DND-41 (cell line): ENCODE measurements at regions not wholly inside any gene's neighbourhood (a gene's known extent, or its start where the extent isn't known, plus 50 kb on each side); places are given as distances from the start of the nearest gene placed in this dataset.
A peak's percentile ranks its signal among the peaks of the same experiment; 100 is the strongest.

Experiments
- ATAC-seq: fragments of 200-7000 bp; cut with Tn5 transposase; 3 replicates; pipeline ENCODE4 v1.9.1; 2021; ENCODE audit warnings: low read depth; ENCODE audit not compliant: insufficient read depth
- DNase-seq: peaks from one replicate; pipeline ENCODE4 v3.0.0-alpha.2; 2020
- H2AFZ ChIP-seq: 2 replicates; pipeline ENCODE4 v1.6.0; 2012; ENCODE audit warnings: low read depth, low read length
- H3K27ac ChIP-seq: 2 replicates; pipeline ENCODE4 v1.5.1; 2012; ENCODE audit warnings: low read length, inconsistent platforms
- H3K27me3 ChIP-seq: fragments of 200-600 bp; sonication (generic); 2 replicates; pipeline ENCODE4 v1.6.0; 2012; ENCODE audit warnings: low read length, mild to moderate bottlenecking, inconsistent platforms; ENCODE audit not compliant: insufficient read depth, poor library complexity
- H3K36me3 ChIP-seq: 2 replicates; pipeline ENCODE4 v1.5.1; 2012; ENCODE audit warnings: low read length, inconsistent platforms; ENCODE audit not compliant: insufficient read depth
- H3K4me1 ChIP-seq: 2 replicates; pipeline ENCODE4 v1.5.1; 2012; ENCODE audit warnings: mild to moderate bottlenecking, low read length; ENCODE audit not compliant: insufficient read depth
- H3K4me2 ChIP-seq: 2 replicates; pipeline ENCODE4 v1.6.0; 2012; ENCODE audit warnings: mild to moderate bottlenecking, moderate library complexity, low read length, inconsistent platforms; ENCODE audit not compliant: insufficient read depth
- H3K4me3 ChIP-seq, 2 experiments: fragments of 200-600 bp in 1 of 2; shearing (Covaris generic) in 1 of 2; 2 replicates each; pipeline ENCODE4 v1.5.1; 2012 to 2016; ENCODE audit warnings: inconsistent platforms in 2 of 2, low read length in 2 of 2, mild to moderate bottlenecking in 2 of 2, low read depth in 1 of 2, moderate library complexity in 1 of 2
- H3K79me2 ChIP-seq: 2 replicates; pipeline ENCODE4 v1.6.0; 2012; ENCODE audit warnings: low read length, inconsistent platforms; ENCODE audit not compliant: insufficient read depth
- H3K9ac ChIP-seq: 2 replicates; pipeline ENCODE4 v1.6.0; 2012; ENCODE audit warnings: low read depth, mild to moderate bottlenecking, inconsistent platforms, low read length, moderate library complexity
- H3K9me3 ChIP-seq: 2 replicates; pipeline ENCODE4 v1.5.1; 2012; ENCODE audit warnings: low read length, moderate library complexity, mild to moderate bottlenecking, inconsistent platforms; ENCODE audit not compliant: insufficient read depth, severe bottlenecking
- H4K20me1 ChIP-seq: 2 replicates; pipeline ENCODE4 v1.6.0; 2012; ENCODE audit warnings: low read length; ENCODE audit not compliant: insufficient read depth
- EZH2 ChIP-seq: IDR thresholded peaks from 3 replicates; pipeline ENCODE4 v1.6.1; 2012; ENCODE audit warnings: borderline replicate concordance, low read depth, mild to moderate bottlenecking, moderate library complexity, low read length, inconsistent platforms; ENCODE audit not compliant: severe bottlenecking
- TF ChIP-seq, protein P1 (sequence below): IDR thresholded peaks from 2 replicates; pipeline ENCODE4 v1.5.1; 2012; ENCODE audit warnings: borderline replicate concordance, low read length, moderate library complexity, mild to moderate bottlenecking; ENCODE audit not compliant: poor library complexity, severe bottlenecking; ENCODE audit errors: extremely low read depth

DNA sequence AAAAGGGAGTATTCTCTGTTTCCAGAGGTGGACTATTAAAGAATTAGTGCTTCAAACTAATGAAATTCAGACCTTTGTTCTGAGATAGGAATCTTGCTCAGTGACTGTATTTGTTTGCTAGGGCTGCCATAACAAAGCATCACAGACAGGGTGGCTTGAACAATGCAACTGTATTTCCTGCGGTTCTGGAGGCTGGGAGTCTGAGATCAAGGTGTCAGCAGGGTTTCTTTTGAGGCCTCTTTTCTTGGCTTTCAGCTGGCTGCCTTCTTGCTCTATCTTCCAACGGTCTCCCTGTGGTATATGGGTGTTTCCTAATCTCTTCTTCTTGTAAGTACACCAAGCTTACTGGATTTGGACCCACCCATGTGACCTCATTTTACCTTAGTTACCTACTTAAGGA lies 264.6 kb upstream of the PROX1 start:
- H3K4me1 ChIP-seq = peaks cover 35% of the 10 kb centered on the region
- no peak overlapping the region for H3K4me2 ChIP-seq
- H3K4me3 ChIP-seq = no peak overlapping the region
- ATAC-seq = peak; percentile 94
- H3K79me2 ChIP-seq = no peaks in the 10 kb centered on the region
- TF ChIP-seq, protein P1, sequence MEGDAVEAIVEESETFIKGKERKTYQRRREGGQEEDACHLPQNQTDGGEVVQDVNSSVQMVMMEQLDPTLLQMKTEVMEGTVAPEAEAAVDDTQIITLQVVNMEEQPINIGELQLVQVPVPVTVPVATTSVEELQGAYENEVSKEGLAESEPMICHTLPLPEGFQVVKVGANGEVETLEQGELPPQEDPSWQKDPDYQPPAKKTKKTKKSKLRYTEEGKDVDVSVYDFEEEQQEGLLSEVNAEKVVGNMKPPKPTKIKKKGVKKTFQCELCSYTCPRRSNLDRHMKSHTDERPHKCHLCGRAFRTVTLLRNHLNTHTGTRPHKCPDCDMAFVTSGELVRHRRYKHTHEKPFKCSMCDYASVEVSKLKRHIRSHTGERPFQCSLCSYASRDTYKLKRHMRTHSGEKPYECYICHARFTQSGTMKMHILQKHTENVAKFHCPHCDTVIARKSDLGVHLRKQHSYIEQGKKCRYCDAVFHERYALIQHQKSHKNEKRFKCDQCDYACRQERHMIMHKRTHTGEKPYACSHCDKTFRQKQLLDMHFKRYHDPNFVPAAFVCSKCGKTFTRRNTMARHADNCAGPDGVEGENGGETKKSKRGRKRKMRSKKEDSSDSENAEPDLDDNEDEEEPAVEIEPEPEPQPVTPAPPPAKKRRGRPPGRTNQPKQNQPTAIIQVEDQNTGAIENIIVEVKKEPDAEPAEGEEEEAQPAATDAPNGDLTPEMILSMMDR = no peak
- no peak for TF ChIP-seq EZH2
- no peak overlapping the region for H2AFZ ChIP-seq
- H3K27me3 ChIP-seq = no peaks in the 10 kb centered on the region
- peak; percentile 78 for DNase-seq
- no peak overlapping the region for H3K9ac ChIP-seq
- H3K27ac ChIP-seq = peak overlapping the region; percentile 75
- no peaks in the 10 kb centered on the region for H3K36me3 ChIP-seq
- no peaks in the 10 kb centered on the region for H4K20me1 ChIP-seq
- no peaks in the 10 kb centered on the region for H3K9me3 ChIP-seq

DNA sequence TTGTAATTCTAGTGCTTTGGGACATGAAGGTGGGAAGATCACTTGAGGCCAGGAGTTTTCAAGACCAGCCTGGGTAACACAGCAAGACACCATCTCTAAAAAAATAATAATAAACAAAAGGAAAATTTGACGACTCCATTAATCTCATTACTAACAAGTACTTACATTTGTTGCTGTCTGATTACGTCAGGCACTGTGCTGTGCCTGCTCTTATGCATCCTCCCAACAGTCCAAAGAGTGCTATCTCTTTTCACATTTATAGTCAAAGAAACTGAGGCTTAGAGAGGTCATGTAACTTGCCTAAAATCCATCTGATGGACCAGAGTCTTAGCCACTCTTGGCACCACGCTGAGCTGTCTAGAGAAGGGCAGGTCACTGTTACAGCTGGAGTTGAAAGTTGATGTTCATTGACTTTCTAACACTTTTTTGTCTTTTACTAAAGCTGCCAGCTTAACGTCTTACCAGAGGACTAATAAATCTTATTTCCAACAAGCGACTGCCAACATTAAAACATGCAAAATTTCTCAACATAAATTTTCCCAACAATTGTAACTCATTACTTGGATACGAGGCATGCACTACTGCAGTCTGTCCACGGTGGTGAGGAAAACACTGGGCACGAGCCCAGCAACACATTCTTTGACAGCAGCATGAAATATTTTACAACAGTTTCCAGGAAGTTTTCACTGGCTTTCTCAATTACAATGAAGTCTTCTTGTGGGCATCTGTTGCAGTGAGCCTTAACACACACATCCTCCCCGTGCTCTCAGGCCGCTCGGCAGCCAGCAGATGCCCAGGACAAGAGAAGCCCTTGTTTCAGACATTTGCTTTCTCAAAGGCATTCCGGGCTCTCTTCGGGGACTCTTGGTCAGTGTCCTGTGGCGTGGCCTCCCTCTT lies 262.9 kb upstream of the PROX1 start:
- Histone ChIP-seq H3K4me2 (no peak overlapping the region), H3K27ac (peak overlapping the region; percentile 75; the same call in 1 of the 2 replicates), H2AFZ (no peak overlapping the region), H3K79me2 (no peaks in the 10 kb centered on the region), H4K20me1 (no peaks in the 10 kb centered on the region), H3K9ac (no peak overlapping the region), H3K4me3 (no peak overlapping the region), H3K27me3 (no peaks in the 10 kb centered on the region), H3K4me1 (peaks cover 35% of the 10 kb centered on the region), H3K36me3 (no peaks in the 10 kb centered on the region), H3K9me3 (no peaks in the 10 kb centered on the region)
- no peak for DNase-seq
- ATAC-seq = no peak
- TF ChIP-seq, protein P1 = no peak
- TF ChIP-seq EZH2 = no peak

DNA sequence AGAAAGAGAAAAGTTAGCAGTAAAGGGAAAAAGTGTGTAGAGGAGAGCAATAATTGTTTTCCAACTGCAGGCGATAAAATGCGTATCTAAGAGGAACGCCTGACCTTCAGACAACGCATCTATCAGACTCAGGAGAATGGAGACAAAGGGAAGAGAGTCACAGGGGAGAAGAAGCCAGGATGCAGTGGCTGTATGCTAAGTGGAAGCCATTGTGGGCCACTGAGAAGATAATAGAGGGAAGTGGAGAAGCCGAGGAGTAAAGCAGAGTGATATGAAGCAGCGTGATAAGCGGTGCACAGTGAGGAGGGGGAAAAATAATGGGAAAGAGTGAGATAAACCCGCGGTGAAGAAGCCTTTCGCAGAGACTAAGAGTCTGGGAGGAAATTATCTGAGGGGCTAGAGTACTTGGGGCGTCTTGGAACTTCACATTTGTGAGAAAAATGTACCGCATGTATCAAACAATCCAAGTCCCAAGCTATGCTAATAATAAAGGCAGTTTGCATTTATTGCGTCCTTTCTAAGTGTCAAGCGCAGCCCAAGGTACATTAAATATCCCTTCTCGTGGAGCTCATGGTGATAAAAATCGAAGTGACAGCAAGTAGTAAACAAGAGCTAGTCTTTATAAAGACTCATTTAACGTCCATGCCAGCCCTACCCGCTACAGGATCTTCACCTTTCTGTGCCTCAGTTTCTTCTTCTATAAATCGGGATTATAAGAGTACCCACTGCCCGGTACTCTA lies 259.8 kb upstream of the PROX1 start:
- no peaks in the 10 kb centered on the region for H3K79me2 ChIP-seq
- H3K9me3 ChIP-seq = no peaks in the 10 kb centered on the region
- no peaks in the 10 kb centered on the region for H3K27me3 ChIP-seq
- no peak overlapping the region for H3K27ac ChIP-seq
- no peak overlapping the region for H3K4me3 ChIP-seq
- peaks cover 25% of the 10 kb centered on the region for H3K4me1 ChIP-seq
- TF ChIP-seq, protein P1 = no peak
- no peak for TF ChIP-seq EZH2
- no peak overlapping the region for H3K9ac ChIP-seq
- ATAC-seq (no peak), DNase-seq (no peak)
- no peaks in the 10 kb centered on the region for H3K36me3 ChIP-seq
- no peak overlapping the region for H2AFZ ChIP-seq
- H4K20me1 ChIP-seq = no peaks in the 10 kb centered on the region
- H3K4me2 ChIP-seq = no peak overlapping the region
